LNCAP (cell line): ENCODE measurements at regions not wholly inside any gene's neighbourhood (a gene's known extent, or its start where the extent isn't known, plus 50 kb on each side); places are given as distances from the start of the nearest gene placed in this dataset.

Source experiments
- TF ChIP-seq, protein P1 (sequence below): fragments of 450-650 bp; IDR thresholded peaks from 2 replicates; pipeline ENCODE4 v1.5.1; 2017; ENCODE audit warnings: mild to moderate bottlenecking

DNA sequence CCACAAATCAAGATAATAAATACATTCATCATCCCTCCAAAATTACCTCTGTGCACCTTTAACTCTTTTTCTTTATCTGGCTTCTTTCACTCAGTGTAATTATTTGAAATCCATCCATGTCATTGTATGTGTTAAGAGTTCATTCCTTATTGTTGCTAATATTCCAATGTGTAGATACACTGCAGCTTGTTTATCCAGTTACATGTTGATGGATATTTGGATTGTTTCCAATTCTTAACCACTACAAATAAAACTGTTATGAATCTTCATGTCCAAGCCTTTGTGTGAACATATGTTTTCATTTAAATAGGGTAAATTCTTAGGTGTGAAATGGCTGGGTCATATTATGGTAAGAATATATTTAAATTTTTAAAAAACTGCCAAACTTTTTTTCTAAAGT lies 323.3 kb upstream of the NCAM1 start:
- TF ChIP-seq, protein P1, sequence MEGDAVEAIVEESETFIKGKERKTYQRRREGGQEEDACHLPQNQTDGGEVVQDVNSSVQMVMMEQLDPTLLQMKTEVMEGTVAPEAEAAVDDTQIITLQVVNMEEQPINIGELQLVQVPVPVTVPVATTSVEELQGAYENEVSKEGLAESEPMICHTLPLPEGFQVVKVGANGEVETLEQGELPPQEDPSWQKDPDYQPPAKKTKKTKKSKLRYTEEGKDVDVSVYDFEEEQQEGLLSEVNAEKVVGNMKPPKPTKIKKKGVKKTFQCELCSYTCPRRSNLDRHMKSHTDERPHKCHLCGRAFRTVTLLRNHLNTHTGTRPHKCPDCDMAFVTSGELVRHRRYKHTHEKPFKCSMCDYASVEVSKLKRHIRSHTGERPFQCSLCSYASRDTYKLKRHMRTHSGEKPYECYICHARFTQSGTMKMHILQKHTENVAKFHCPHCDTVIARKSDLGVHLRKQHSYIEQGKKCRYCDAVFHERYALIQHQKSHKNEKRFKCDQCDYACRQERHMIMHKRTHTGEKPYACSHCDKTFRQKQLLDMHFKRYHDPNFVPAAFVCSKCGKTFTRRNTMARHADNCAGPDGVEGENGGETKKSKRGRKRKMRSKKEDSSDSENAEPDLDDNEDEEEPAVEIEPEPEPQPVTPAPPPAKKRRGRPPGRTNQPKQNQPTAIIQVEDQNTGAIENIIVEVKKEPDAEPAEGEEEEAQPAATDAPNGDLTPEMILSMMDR: no peak

DNA sequence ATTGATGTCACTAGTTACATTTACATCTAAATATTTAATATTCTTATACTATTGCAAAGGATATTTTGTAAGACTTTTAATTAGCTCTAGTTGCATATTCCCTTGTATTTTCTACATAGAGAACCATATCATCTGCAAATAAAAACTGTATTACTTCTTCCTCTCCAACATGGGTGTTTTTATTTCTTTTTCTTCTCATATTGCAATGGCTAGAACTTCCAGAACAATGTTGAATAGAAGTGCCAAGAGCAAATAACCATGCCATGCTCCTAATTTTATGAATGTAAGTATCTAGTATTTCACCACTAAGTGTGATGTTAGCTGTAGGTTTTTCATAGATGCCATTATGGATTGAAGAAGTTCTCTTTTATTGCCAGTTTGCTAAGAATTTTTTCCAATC lies 321.8 kb upstream of the NCAM1 start:
- TF ChIP-seq, protein P1: no peak

DNA sequence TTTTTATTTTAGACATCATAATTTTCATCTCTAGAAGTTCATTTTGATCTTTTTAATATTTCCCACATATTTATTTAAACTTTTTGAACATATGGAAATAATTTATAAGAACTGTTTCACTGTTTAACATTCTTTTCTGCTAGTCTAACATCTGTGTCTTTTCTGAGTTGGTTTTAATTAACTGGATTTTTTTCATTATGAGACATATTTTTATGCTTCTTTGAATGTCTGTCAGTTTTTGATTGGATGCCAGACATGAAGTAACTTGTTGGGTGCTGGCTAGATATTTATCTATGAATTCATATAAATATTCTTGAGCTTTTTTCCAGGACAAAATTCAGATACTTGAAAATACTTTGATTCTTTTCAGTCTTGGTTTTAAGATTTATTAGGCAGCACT lies 317.8 kb upstream of the NCAM1 start:
- TF ChIP-seq, protein P1: no peak

GRCh38 chr11:112644410-112645131 lies 316.6 kb upstream of the NCAM1 start:
- TF ChIP-seq, protein P1: no peak

DNA sequence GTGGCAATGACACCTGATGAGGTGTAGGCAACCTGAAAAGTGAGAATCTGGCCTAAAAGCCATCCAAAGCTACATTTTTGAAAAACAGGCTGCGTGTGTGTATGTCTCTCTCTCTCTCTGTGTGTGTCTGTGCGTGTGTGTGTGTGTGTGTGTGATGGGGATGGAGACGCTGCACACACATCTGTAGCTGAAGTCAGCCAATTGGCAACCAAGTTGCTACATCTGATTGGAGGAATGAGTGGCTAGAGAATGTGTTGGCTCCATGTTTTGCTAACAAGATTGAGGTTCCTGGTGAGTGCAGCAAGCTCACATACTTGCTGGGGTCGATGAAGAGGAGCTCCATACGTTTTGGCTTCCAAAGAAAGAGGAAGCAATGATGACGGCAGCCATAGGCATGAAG lies 311.4 kb upstream of the NCAM1 start:
- TF ChIP-seq, protein P1: no peak

- TF ChIP-seq, protein P1: no peak
Observed at GRCh38 chr11:112650527-112650926, 310.7 kb upstream of the NCAM1 start.

GRCh38 chr11:112651386-112651785 lies 309.8 kb upstream of the NCAM1 start:
- TF ChIP-seq, protein P1: no peak
